HG03103 (cell line): ENCODE measurements at regions not wholly inside any gene's neighbourhood (a gene's known extent, or its start where the extent isn't known, plus 50 kb on each side); places are given as distances from the start of the nearest gene placed in this dataset.

Source experiments
- ATAC-seq: cut with Tn5 transposase; IDR thresholded peaks from one replicate; pipeline ENCODE4 v1.9.1; 2021; ENCODE audit warnings: low read depth; ENCODE audit not compliant: unreplicated experiment

DNA sequence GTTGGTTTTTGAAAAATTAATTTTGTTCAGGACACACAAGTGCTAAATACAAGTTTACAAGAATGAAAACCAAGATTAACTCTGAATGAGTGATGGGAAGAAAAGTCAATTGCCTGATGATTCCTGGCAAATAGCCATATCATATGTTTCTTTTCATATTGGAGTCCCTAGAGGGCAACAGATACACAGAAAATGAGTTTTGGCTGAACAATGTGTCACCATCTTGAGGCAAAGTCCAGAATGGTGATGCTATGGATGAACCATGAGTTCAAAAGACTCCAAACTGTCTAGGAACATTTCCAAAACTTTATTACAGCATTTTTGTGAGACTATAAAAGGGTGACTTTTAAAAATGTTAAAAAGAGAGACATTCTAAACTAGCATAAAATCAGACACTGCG, 382.9 kb downstream of the TMEM161B start:
- no peak for ATAC-seq

DNA sequence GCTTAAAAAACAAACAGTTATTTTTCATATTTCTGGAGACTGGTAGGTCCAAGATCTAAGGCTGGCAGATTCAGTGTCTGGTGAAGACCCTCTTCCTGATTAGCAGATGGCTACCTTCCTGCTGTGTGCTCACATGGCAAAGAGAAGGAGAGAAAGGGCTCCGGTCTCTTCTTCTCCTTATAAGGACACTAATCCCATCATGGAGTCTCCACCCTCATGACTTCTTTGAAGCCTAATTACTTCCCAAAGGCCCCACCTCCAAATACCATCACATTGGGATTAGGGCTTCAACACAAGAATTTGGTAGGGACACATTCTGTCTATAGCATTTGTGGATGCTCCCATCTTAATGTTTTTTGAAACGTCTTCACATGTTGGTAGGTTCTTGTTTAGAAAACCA, 391.1 kb downstream of the TMEM161B start:
- no peak for ATAC-seq

DNA sequence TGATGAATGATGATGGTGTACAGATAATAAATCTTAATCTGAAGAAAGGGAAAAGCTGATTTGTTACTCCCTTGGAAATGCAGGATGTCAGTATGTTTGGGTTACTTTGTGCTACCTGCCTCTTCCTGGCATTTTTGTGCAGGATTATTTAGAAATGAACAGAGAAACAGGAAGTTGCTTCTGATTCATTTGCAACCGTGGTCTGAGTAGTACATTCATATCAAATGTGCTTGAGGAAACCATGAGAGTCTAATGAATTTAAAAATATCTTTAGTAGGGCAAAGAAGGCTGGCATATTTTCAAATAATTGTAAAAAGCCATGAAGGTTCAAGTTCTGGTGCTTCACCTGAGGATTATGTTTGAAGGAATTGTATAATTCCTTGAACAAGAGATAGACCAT, 391.6 kb downstream of the TMEM161B start:
- no peak for ATAC-seq

DNA sequence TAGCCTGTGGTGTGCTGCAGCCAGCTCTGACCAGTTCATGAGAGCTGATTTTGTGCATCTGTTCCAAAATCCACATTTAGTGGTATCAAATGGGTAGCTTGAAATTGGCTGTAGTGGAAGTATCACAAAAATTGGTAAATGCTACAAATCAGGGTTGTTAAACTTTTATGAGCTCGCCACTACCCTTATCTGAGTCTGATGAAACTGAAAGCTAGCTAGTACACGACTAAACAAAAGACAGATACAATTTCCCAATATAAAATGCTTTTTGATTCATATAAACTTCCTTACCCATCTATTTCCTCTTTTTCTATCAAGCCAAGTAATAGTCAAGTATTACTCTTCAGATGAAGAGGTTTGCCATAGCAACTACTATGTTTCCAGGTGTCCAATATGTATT, 392.0 kb downstream of the TMEM161B start:
- ATAC-seq: no peak

DNA sequence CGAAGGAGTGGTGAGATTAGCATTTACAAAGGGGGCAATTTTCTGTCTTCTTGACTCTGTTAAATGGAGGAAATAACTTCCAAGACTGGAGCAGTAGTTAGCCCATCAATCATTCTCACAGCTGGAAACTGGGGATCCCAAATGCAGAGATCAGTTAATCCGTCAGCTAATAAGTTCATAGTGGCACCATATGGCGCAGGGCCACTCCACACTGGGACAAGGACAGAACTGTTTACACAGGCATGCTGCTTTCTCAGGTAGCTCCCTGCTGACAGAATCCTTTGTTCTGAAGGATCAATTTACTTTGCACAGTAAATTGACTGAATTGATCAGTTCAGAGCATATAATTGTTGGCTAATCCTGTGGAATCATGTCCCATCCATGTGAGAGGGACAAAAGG, 395.7 kb downstream of the TMEM161B start:
- no peak for ATAC-seq

DNA sequence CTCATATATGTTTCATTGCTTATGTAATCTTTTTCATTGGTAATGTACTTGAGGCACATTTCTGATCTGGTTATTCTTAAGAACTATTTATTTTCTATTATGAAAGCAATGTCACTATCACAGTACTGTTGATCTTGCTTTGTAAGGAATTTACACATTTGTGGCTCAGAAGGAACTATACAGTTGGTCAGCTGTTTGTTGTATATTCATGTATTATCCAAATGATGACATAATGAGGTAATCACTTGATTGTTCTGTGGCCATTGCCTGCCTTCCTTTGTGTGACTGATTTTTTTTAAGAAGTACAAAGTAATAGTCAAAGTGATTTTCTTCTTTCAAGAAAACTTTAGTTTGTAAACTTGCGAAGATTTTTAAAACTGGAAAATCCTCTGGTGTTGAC, 399.9 kb downstream of the TMEM161B start:
- ATAC-seq: no peak

DNA sequence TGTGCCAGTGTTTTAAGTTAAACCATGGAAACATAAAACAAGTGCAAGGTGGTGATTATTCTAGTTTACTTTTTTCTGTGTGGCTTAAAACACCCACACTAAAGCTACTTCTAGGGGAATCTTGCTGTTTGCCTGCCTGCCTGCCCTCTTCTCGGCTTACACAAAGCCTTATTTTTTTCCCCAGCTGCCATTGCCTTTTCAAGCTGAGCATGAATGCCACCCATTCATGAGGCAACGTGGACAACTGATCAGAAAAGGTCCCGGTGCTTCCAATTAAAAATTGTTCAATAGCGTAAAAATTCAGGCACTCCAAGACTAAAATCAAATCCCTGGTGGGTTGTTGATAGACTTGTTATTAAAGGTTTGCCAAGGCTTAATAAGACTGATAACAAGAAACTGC, 401.4 kb downstream of the TMEM161B start:
- no peak for ATAC-seq

DNA sequence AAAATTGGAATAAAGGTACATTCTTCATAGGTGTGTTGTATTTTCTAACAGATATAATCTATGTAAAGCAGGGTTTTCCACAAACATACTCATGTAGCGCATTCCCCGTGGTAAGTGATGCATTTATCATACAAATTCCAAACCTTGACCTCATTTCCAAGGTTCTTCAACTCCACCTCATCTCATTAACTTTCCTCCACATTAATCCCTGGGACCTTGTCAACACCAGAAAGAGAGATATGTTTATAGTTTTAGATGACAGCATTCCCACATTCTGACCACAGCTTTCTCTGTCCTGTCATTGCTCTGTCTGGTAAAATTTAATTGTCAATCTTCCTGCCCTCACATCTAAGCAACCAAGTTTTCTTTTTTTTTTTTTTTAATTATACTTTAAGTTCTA, 415.1 kb downstream of the TMEM161B start:
- no peak for ATAC-seq

DNA sequence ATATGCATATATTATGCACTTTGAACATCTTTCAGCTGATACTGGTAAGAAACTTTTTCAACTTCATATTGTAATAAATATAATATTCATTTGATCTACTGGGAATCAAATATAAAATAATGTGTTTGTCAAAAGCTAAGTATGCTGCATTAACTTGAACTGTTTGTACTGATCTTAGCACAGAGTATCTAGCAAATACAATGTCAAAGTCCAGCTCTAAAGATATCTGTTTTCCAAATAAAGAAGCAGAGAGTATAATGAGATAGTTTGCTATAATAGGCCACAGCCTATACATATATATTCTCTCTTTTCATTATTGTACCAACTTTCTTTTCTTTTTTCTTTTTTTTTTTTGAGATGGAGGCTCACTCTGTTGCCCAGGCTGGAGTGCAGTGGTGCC, 417.0 kb downstream of the TMEM161B start:
- no peak for ATAC-seq

DNA sequence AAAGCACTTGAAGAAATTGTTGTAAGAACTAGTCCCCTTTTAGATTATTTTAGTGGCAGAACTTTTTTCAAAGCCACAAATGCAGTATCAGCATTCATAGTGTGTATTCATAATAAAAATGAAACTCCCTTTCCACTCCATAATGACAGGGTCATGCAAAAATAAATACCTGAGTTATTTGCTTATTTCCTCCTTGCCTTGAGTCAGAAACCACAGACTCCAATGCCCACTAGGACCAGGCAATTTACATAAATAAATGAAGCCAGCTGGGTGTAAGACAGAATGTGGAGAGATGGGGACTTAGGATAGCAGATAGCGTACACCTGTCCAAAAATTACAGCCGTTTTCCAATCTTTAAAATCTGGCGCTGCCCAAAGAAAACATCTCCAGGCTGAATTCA, 417.8 kb downstream of the TMEM161B start:
- ATAC-seq: no peak

DNA sequence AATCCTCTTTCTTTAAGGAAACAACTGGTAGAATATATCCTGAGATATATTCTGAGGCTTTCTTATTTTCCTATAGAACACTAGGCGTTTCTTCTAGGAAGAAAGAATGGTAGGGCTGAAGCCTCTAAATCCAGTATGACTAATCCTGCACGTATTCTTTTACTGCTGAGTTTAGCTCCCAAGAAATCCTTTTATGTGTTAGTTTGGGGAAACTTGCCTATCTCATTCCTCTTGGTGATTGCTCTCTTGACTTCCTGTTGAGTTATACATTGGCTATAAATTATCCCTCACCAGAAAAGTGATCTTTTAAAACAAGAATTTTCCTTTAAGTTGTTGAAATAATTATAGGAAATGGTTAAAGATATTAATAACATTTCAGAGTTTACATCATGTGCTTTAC, 422.9 kb downstream of the TMEM161B start:
- ATAC-seq: no peak

DNA sequence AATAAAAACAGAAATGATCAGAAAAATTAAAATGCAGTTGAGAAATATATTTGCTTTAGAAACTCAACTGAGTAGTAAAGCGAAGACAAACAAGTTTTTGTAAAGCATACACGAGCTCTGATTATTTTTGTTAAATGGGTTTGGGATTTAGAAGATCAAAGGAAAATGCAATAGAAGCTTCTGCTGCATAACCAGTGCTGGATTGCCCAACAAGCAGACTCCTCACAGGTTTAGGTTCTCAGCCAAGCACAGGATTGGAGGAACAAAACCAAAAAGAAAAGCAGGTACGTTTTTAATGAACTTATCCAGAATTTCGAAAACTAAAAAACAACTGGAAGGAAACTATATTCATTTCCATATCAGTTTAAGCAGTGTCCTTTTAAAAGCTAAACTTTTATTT, 423.8 kb downstream of the TMEM161B start:
- ATAC-seq: no peak

DNA sequence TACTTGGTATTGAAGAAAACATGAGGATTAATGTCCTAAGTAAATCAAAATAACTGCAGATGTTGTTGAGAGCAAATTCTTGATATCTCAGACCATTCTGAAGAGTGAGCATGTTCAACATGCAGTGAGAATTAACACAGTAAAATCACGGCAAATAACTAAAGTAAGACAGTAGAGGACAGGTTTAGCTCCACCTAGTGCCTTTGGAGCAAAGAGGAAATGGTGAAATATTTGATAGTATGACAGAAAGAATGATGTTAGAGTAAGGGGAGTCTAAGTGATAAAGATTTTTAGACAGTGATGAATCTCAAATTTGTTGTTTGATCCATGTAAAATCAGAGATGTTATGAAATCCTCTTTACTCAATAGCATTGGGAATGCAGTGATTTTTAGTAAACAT, 424.2 kb downstream of the TMEM161B start:
- ATAC-seq: no peak

DNA sequence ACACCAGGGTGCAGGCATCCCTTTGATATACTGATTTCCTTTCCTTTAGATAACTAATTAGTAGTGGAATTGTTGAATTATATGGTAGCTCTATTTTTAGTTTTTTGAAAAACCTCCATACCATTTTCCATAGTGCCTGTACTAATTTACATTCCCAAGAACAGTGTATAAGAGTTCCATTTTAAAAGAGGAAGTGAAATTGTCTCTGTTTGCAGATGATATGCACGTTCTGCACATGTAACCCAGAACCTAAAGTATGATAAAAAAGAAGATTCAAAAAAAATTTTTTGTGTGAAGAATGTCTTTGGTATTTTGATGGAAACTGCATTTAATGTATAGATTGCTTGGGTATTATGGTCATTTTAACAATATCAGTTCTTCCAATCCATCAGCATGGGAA, 424.0 kb upstream of the CCNH start:
- no peak for ATAC-seq

DNA sequence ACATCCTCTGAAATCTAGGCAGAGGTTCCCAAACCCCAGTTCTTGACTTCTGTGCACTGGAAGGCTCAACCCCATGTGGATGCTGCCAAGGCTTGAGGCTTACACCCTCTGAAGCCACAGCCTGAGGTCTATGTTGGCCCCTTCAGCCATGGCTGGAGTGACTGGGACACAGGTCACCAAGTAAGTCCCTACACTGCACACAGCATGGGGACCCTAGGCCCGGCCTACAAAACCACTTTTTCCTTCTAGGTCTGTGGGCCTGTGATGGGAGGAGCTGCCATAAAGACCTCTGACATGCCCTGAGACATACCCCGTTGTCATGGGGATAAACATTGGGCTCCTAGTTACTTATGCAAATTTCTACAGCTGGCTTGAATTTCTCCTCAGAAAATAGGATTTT, 418.8 kb upstream of the CCNH start:
- ATAC-seq: no peak

DNA sequence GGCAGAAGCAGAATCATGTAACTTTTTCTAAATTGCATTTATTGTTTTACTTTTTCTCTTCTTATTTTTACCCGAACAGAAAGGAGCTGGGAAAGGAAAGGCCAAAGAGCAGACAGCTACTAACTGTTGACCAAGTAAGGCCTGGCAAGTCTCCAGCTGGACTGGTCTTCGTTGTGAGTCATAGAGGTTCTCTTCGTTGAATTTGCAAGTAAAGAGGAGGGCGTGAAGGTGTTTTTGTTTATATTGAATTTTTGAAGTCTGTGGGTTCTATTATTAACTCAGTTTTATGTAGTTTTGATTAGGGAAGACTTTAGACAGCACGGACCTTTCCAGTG, 416.5 kb upstream of the CCNH start:
- no peak for ATAC-seq

DNA sequence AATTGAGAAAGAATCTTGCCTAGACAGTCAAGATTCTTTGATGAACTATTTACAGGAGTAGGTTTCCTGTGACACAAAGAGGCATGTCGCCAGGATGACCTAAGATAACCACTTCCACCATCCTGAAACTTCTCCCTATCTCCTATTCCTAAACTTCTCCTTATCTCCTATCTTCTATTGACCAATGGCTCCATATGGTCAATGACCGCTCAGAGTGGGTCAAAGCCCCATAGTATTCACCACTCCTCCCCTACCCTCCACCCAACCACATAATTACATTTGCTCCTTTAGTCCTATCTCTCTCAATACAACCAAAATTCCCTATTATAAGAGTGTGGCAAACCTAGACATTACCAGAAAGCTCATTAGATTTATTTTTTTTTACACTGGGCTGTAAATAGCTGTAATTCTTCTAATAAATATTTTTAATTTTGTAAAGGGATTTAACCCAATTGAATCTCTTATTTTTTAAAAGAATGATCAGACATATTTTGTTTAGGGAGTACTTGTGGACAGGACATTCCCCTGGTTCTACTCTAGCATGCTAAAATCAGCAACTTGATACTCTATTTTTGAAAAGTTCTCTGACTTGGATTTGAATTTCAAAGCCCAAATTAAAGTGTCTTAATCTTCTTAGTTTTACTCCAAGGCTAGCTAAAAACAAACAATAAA, 416.0 kb upstream of the CCNH start:
- ATAC-seq: no peak

DNA sequence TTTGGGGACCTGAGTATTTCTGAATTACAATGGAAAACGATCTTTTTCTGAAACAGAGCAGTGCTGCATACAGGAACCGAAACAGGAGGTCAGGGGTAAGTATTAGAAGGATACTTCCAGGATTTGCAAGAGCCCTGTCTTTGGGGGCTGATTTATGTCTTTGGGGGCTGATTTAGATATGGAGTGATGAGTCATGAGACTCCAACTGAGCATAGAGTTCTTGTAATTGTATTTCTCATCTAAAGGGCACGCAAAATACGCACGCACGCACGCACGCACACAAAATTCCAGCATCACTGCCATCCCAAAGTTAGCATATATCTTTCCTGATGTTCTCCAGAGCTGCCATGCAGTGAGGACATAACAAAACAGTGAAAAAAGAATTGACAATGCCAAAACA, 414.8 kb upstream of the CCNH start:
- no peak for ATAC-seq

DNA sequence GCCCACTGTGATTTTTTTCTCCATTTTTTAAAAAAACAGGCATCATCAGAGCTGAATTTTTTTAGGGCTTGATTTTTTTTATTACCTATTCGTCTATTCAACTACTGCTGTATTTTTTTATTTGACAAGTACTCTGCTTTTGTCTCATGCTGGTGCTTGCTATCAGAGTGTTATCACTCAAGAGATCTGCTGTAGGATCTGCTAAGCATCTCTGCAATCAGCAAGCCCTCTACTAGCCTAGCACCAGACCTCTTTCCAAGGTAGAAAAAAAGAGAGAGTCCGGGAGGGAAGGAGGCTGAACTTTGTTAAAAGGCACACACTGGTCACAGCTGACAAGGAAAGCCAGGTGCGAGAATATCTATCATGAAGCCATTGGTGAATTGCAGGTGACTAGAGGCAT, 413.8 kb upstream of the CCNH start:
- no peak for ATAC-seq

DNA sequence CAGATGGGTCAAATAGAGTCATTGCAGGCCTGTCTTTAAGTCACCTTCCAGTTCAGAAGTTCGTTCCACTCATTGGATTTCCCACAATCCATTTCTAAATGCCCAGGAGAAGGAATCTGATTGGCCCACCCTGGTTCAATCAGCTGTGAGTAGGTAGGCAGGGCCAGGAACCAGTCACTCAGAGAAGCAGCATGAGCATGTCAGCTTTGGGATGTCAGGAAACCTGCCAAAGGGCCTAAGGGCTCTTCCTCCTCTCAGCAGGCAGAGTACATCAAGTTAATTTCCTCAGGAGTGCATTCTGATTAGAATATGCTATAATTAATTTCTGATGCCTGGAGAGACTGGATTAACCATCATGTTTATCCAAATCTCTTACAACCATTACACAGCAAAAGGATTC, 412.9 kb upstream of the CCNH start:
- no peak for ATAC-seq

DNA sequence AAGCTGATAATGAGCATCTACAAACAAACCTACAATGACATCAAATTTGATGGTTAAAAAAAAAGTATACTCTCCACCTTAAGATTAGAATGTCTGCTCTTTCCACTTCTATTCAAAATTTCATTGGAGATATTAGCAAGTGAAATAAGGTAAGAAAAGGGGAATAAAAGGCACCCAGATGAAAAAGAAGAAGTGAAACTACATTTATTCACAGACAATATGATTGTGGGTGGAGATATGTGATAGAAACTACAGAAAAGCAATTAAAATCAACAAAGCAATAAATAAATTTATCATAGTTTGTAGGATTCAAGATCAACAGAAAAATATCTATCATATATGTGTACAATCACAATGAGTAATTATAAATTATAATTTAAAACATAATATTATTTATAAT, 395.1 kb upstream of the CCNH start:
- no peak for ATAC-seq

DNA sequence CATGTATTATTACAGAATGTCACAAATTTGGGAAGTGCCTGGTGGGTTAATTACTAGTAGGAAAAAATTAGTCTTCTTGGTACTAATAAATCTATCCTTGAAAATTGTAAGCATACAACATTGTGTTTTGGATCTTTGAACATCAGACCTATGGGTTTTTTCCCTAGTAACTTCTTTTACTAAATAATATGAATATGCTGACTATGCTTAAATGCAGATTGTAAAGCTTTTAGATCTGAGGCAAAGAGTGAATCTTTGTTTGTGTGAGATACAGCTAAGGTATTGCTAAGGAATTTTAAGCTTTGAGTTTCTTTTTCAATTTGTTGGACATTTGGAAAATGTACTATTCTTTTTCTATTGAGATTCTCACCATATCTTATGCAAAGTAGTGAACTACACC, 390.6 kb upstream of the CCNH start:
- ATAC-seq: no peak

DNA sequence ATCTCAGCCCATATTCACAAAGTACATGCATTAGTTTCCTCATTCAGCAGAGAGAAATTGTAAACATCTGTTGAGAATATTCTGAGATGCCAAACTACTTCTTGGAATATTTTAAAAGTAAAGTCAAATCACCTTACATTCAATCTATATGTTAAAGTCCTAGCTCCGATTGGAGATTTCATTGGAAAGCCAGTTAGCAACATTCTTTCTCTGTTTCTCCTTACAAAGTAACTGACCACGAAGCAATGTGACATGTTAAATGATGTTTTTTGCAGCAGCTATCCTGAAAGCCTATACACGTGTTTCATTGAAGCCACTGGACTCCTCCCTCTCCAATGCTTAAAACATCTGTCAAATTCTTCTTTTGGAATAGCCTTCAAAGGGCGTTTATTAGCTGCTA, 379.1 kb upstream of the CCNH start:
- ATAC-seq: no peak
